ENCODE measurements at regions not wholly inside any gene's neighbourhood (a gene's known extent, or its start where the extent isn't known, plus 50 kb on each side); places are given as distances from the start of the nearest gene placed in this dataset.

GRCh38 chr10:107284187-107284586 lies 119.7 kb upstream of the SORCS1 start:
- Histone ChIP-seq H3K27me3 (ENCODE audit: control insufficient read depth, insufficient read depth, low read length) (no peaks in the 10 kb centered on the region), H3K27ac (ENCODE audit: low read depth, low read length) (no peak overlapping the region), H3K9me3 (ENCODE audit: control insufficient read depth, insufficient read depth, low read length) (no peaks in the 10 kb centered on the region), H3K4me3 (ENCODE audit: low read depth, low read length) (no peak overlapping the region)
- no peak for DNase-seq (ENCODE audit: low read depth, low spot score)
- no peak for TF ChIP-seq CTCF (IDR thresholded peaks at IDR 0.05; ENCODE audit: low read depth, low read length)
- CTCF ChIA-PET, result no interaction called here
- POLR2A ChIA-PET, result no interaction called here

- ChIA-PET POLR2A (no interaction called here), CTCF (no interaction called here)
- Histone ChIP-seq H3K27me3 (ENCODE audit: control insufficient read depth, insufficient read depth, low read length) (no peaks in the 10 kb centered on the region), H3K4me3 (ENCODE audit: low read depth, low read length) (no peak overlapping the region), H3K27ac (ENCODE audit: low read depth, low read length) (no peak overlapping the region), H3K9me3 (ENCODE audit: control insufficient read depth, insufficient read depth, low read length) (peaks cover 1% of the 10 kb centered on the region; the same call in 1 of the 2 replicates)
- no peak for TF ChIP-seq CTCF (IDR thresholded peaks at IDR 0.05; ENCODE audit: low read depth, low read length)
- DNase-seq (ENCODE audit: low read depth, low spot score), result no peak
Measured at GRCh38 chr10:107280293-107280692, 115.8 kb upstream of the SORCS1 start.

GRCh38 chr10:107277591-107277990 lies 113.1 kb upstream of the SORCS1 start:
- ChIA-PET CTCF (no interaction called here), POLR2A (no interaction called here)
- peaks cover 5% of the 10 kb centered on the region; the same call in 1 of the 2 replicates for H3K9me3 ChIP-seq (ENCODE audit: control insufficient read depth, insufficient read depth, low read length)
- no peak overlapping the region for H3K27ac ChIP-seq (ENCODE audit: low read depth, low read length)
- no peaks in the 10 kb centered on the region for H3K27me3 ChIP-seq (ENCODE audit: control insufficient read depth, insufficient read depth, low read length)
- TF ChIP-seq CTCF (IDR thresholded peaks at IDR 0.05; ENCODE audit: low read depth, low read length), result no peak
- DNase-seq (ENCODE audit: low read depth, low spot score), result no peak
- no peak overlapping the region for H3K4me3 ChIP-seq (ENCODE audit: low read depth, low read length)

- Histone ChIP-seq H3K4me3 (ENCODE audit: low read depth, low read length) (no peak overlapping the region), H3K9me3 (ENCODE audit: control insufficient read depth, insufficient read depth, low read length) (peaks cover 5% of the 10 kb centered on the region; the same call in 1 of the 2 replicates), H3K27me3 (ENCODE audit: control insufficient read depth, insufficient read depth, low read length) (no peaks in the 10 kb centered on the region), H3K27ac (ENCODE audit: low read depth, low read length) (no peak overlapping the region)
- ChIA-PET CTCF (no interaction called here), POLR2A (no interaction called here)
- no peak for DNase-seq (ENCODE audit: low read depth, low spot score)
- TF ChIP-seq CTCF (IDR thresholded peaks at IDR 0.05; ENCODE audit: low read depth, low read length), result no peak
Measured at GRCh38 chr10:107275806-107276205, 111.3 kb upstream of the SORCS1 start.

- POLR2A ChIA-PET, result no interaction called here
- CTCF ChIA-PET, result no interaction called here
- no peak overlapping the region for H3K27ac ChIP-seq (ENCODE audit: low read depth, low read length)
- H3K27me3 ChIP-seq (ENCODE audit: control insufficient read depth, insufficient read depth, low read length), result no peaks in the 10 kb centered on the region
- DNase-seq (ENCODE audit: low read depth, low spot score), result no peak
- H3K9me3 ChIP-seq (ENCODE audit: control insufficient read depth, insufficient read depth, low read length), result peaks cover 6% of the 10 kb centered on the region; the same call in 1 of the 2 replicates
- no peak for TF ChIP-seq CTCF (IDR thresholded peaks at IDR 0.05; ENCODE audit: low read depth, low read length)
- no peak overlapping the region for H3K4me3 ChIP-seq (ENCODE audit: low read depth, low read length)
Measured at GRCh38 chr10:107269626-107270025, 105.1 kb upstream of the SORCS1 start.
